ENCODE measurements at regions not wholly inside any gene's neighbourhood (a gene's known extent, or its start where the extent isn't known, plus 50 kb on each side); places are given as distances from the start of the nearest gene placed in this dataset.

GRCh38 chr5:125633523-125633922 lies 789.7 kb upstream of the GRAMD2B start:
- Histone ChIP-seq H3K9me3 (ENCODE audit: control insufficient read depth in 4 of 4, low read length in 3 of 4) (no peaks in the 10 kb centered on the region), H3K27me3 (ENCODE audit: control insufficient read depth in 4 of 4, insufficient read depth in 4 of 4, low read length in 3 of 4) (no peaks in the 10 kb centered on the region), H3K36me3 (ENCODE audit: control insufficient read depth in 4 of 4, insufficient read depth in 3 of 4, low read depth in 1 of 4, low read length in 3 of 4) (no peaks in the 10 kb centered on the region), H3K4me3 (ENCODE audit: low read depth in 1 of 3, low read length in 3 of 3) (no peak overlapping the region), H3K9ac (ENCODE audit: low read depth in 1 of 2, low read length in 2 of 2) (no peak overlapping the region), H3K4me1 (ENCODE audit: control insufficient read depth in 4 of 4, insufficient read depth in 4 of 4, low read length in 3 of 4) (no peaks in the 10 kb centered on the region), H3K27ac (ENCODE audit: low read depth in 1 of 2, low read length in 2 of 2) (no peak overlapping the region)
- WGBS, result 88% methylated on average over 1 of the region's 1 CpG
- TF ChIP-seq TAF1 (conservative IDR thresholded peaks at IDR 0.05) (no peak), ATF3 (IDR thresholded peaks at IDR 0.05) (no peak), REST (IDR thresholded peaks at IDR 0.05) (no peak), HNF4A (conservative IDR thresholded peaks at IDR 0.05) (no peak), RXRA (IDR thresholded peaks at IDR 0.05) (no peak), FOXA2 (IDR thresholded peaks at IDR 0.05) (no peak), JUND (IDR thresholded peaks at IDR 0.05) (no peak), YY1 (IDR thresholded peaks at IDR 0.05) (no peak), HNF4G (IDR thresholded peaks at IDR 0.05) (no peak)
- DNase-seq (ENCODE audit: low spot score), result no peak

GRCh38 chr5:125634216-125634835 lies 788.9 kb upstream of the GRAMD2B start:
- H3K36me3 ChIP-seq (ENCODE audit: control insufficient read depth in 4 of 4, insufficient read depth in 3 of 4, low read depth in 1 of 4, low read length in 3 of 4), result no peaks in the 10 kb centered on the region
- H3K4me1 ChIP-seq (ENCODE audit: control insufficient read depth in 4 of 4, insufficient read depth in 4 of 4, low read length in 3 of 4), result no peaks in the 10 kb centered on the region
- no peak overlapping the region for H3K4me3 ChIP-seq (ENCODE audit: low read depth in 1 of 3, low read length in 3 of 3)
- TF ChIP-seq JUND (IDR thresholded peaks at IDR 0.05), result no peak
- TF ChIP-seq ATF3 (IDR thresholded peaks at IDR 0.05), result no peak
- TF ChIP-seq HNF4A (conservative IDR thresholded peaks at IDR 0.05), result no peak
- no peak overlapping the region for H3K27ac ChIP-seq (ENCODE audit: low read depth in 1 of 2, low read length in 2 of 2)
- H3K9ac ChIP-seq (ENCODE audit: low read depth in 1 of 2, low read length in 2 of 2), result no peak overlapping the region
- no peaks in the 10 kb centered on the region for H3K27me3 ChIP-seq (ENCODE audit: control insufficient read depth in 4 of 4, insufficient read depth in 4 of 4, low read length in 3 of 4)
- no peak for DNase-seq (ENCODE audit: low spot score)
- whole genome bisulfite sequencing, result 94% methylated on average over 1 of the region's 1 CpG
- H3K9me3 ChIP-seq (ENCODE audit: control insufficient read depth in 4 of 4, low read length in 3 of 4), result no peaks in the 10 kb centered on the region

- Histone ChIP-seq H3K4me3 (ENCODE audit: low read depth in 1 of 3, low read length in 3 of 3) (no peak overlapping the region), H3K4me1 (ENCODE audit: control insufficient read depth in 4 of 4, insufficient read depth in 4 of 4, low read length in 3 of 4) (no peaks in the 10 kb centered on the region), H3K27me3 (ENCODE audit: control insufficient read depth in 4 of 4, insufficient read depth in 4 of 4, low read length in 3 of 4) (no peaks in the 10 kb centered on the region), H3K9me3 (ENCODE audit: control insufficient read depth in 4 of 4, low read length in 3 of 4) (peaks cover 0 to 4% (median under 1%) of the 10 kb centered on the region in 4 donors), H3K27ac (ENCODE audit: low read depth in 1 of 2, low read length in 2 of 2) (no peak overlapping the region), H3K36me3 (ENCODE audit: control insufficient read depth in 4 of 4, insufficient read depth in 3 of 4, low read depth in 1 of 4, low read length in 3 of 4) (no peaks in the 10 kb centered on the region), H3K9ac (ENCODE audit: low read depth in 1 of 2, low read length in 2 of 2) (no peak overlapping the region)
- TF ChIP-seq YY1 (IDR thresholded peaks at IDR 0.05) (no peak), JUND (IDR thresholded peaks at IDR 0.05) (no peak), RXRA (IDR thresholded peaks at IDR 0.05) (no peak), CTCF (IDR thresholded peaks at IDR 0.05; ENCODE audit: low read depth, low read length, missing input control) (no peak), RAD21 (IDR thresholded peaks at IDR 0.05) (no peak), GABPA (IDR thresholded peaks at IDR 0.05 in 1 of 2, conservative IDR thresholded peaks at IDR 0.05 in 1 of 2) (no peak), FOXA2 (IDR thresholded peaks at IDR 0.05) (no peak), NR2F2 (IDR thresholded peaks at IDR 0.05) (no peak), FOXA1 (IDR thresholded peaks at IDR 0.05) (no peak), ATF3 (IDR thresholded peaks at IDR 0.05) (no peak)
- WGBS, result 86% methylated on average over 2 of the region's 2 CpGs
- DNase-seq (ENCODE audit: low spot score), result no peak
Observed at GRCh38 chr5:125639858-125640257, 783.4 kb upstream of the GRAMD2B start.

Data from liver (tissue), 8 donors.